ENCODE measurements at regions not wholly inside any gene's neighbourhood (a gene's known extent, or its start where the extent isn't known, plus 50 kb on each side); places are given as distances from the start of the nearest gene placed in this dataset.

DNA sequence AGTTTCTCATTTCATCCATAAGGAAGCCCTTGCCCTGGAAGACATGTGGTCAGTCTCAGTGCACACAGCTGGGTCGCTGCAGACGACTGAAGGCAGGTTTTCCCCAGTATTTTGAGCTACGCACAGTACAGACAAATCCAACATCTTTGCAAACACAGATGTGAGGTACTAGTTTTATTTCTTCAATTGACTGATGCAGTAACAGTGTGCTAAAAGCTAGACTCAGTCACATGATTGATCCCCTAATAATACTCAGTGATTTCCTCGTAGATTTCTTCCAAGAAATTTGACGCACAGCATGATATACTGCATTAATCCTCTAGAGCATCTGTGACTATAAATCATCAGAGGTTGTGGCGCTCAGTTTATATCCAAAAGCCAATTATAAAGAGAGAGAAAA lies 346.1 kb downstream of the DIRAS2 start:
- TF ChIP-seq, protein P1, sequence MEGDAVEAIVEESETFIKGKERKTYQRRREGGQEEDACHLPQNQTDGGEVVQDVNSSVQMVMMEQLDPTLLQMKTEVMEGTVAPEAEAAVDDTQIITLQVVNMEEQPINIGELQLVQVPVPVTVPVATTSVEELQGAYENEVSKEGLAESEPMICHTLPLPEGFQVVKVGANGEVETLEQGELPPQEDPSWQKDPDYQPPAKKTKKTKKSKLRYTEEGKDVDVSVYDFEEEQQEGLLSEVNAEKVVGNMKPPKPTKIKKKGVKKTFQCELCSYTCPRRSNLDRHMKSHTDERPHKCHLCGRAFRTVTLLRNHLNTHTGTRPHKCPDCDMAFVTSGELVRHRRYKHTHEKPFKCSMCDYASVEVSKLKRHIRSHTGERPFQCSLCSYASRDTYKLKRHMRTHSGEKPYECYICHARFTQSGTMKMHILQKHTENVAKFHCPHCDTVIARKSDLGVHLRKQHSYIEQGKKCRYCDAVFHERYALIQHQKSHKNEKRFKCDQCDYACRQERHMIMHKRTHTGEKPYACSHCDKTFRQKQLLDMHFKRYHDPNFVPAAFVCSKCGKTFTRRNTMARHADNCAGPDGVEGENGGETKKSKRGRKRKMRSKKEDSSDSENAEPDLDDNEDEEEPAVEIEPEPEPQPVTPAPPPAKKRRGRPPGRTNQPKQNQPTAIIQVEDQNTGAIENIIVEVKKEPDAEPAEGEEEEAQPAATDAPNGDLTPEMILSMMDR (IDR thresholded peaks at IDR 0.05), result no peak
- no peak for TF ChIP-seq POLR2A (IDR thresholded peaks at IDR 0.05)
